Mesendoderm (in vitro differentiated cells): ENCODE measurements at regions not wholly inside any gene's neighbourhood (a gene's known extent, or its start where the extent isn't known, plus 50 kb on each side); places are given as distances from the start of the nearest gene placed in this dataset.

Experiments used
- DNase-seq: peaks from one replicate; pipeline ENCODE4 v3.0.0; 2013
- H2AK5ac ChIP-seq: 2 replicates; pipeline ENCODE4 v1.6.1; 2013; ENCODE audit warnings: low read length, inconsistent platforms
- H2BK120ac ChIP-seq: 2 replicates; pipeline ENCODE4 v1.6.1; 2013; ENCODE audit warnings: low read depth, mild to moderate bottlenecking, low read length, moderate library complexity, mixed read lengths
- H2BK15ac ChIP-seq: replicated peaks from 2 replicates; pipeline ENCODE4 v1.6.1; 2013; ENCODE audit warnings: low read depth, mild to moderate bottlenecking, moderate library complexity
- H2BK5ac ChIP-seq: 2 replicates; pipeline ENCODE4 v1.6.1; 2013; ENCODE audit warnings: low read length, inconsistent platforms
- H3K18ac ChIP-seq: 2 replicates; pipeline ENCODE4 v1.6.1; 2013; ENCODE audit warnings: mild to moderate bottlenecking, low read length, mixed read lengths
- H3K23ac ChIP-seq: one replicate; pipeline ENCODE4 v1.6.1; 2013; ENCODE audit warnings: low read length
- H3K27ac ChIP-seq: 2 replicates; pipeline ENCODE4 v1.5.1; 2013; ENCODE audit warnings: low read depth, mild to moderate bottlenecking, inconsistent platforms, low read length, moderate library complexity
- H3K27me3 ChIP-seq: 2 replicates; pipeline ENCODE4 v1.6.1; 2013; ENCODE audit warnings: low read length, control low read depth, mild to moderate bottlenecking, inconsistent platforms; ENCODE audit not compliant: insufficient read depth, poor library complexity
- H3K36me3 ChIP-seq: 2 replicates; pipeline ENCODE4 v1.6.1; 2013; ENCODE audit warnings: low read length, inconsistent platforms; ENCODE audit not compliant: control insufficient read depth, insufficient read depth
- H3K4ac ChIP-seq: one replicate; pipeline ENCODE4 v1.6.1; 2013; ENCODE audit warnings: low read depth, mild to moderate bottlenecking, low read length, moderate library complexity
- H3K4me1 ChIP-seq: 2 replicates; pipeline ENCODE4 v1.6.1; 2013; ENCODE audit warnings: low read depth, low read length, inconsistent platforms; ENCODE audit not compliant: control insufficient read depth
- H3K4me2 ChIP-seq: 2 replicates; pipeline ENCODE4 v1.6.1; 2013; ENCODE audit warnings: low read length
- H3K4me3 ChIP-seq: 2 replicates; pipeline ENCODE4 v1.5.1; 2013; ENCODE audit warnings: mild to moderate bottlenecking, low read length
- H3K56ac ChIP-seq: one replicate; pipeline ENCODE4 v1.6.1; 2013; ENCODE audit warnings: low read length
- H3K79me1 ChIP-seq: 2 replicates; pipeline ENCODE4 v1.6.1; 2013; ENCODE audit warnings: low read length, inconsistent platforms
- H3K79me2 ChIP-seq: 2 replicates; pipeline ENCODE4 v1.6.1; 2013; ENCODE audit warnings: mild to moderate bottlenecking, low read length; ENCODE audit not compliant: control insufficient read depth, insufficient read depth
- H3K9ac ChIP-seq: 2 replicates; pipeline ENCODE4 v1.6.1; 2013; ENCODE audit warnings: low read length, inconsistent platforms
- H4K5ac ChIP-seq: one replicate; pipeline ENCODE4 v1.6.1; 2013; ENCODE audit warnings: low read length
- H4K8ac ChIP-seq: one replicate; pipeline ENCODE4 v1.6.1; 2013; ENCODE audit warnings: low read depth, mild to moderate bottlenecking, control low read depth, low read length, moderate library complexity
- WGBS: extraction: QIAGEN DNeasy Blood & Tissue Kit; methylation state at CpG from one replicate; pipeline ENCODE4 v1.1.7; 2013; ENCODE audit warnings: low lambda C conversion rate, missing lambda C conversion rate; ENCODE audit not compliant: insufficient coverage; ENCODE audit errors: extremely low coverage; 5-methylcytosine and 5-hydroxymethylcytosine counted together

GRCh38 chrX:2147928-2148327, 352.8 kb downstream of the DHRSX start:
- H3K9ac ChIP-seq: no peak overlapping the region
- no peak for DNase-seq
- no CpG with 5 or more reads among the region's 3 CpGs for WGBS
- H2BK120ac ChIP-seq: no peak overlapping the region
- H3K23ac ChIP-seq: no peak overlapping the region
- H2BK5ac ChIP-seq: no peak overlapping the region
- no peaks in the 10 kb centered on the region for H3K27me3 ChIP-seq
- no peak overlapping the region for H3K27ac ChIP-seq
- peak overlapping the region; percentile 12 for H2BK15ac ChIP-seq
- H3K79me1 ChIP-seq: no peaks in the 10 kb centered on the region
- H3K36me3 ChIP-seq: no peaks in the 10 kb centered on the region
- H3K18ac ChIP-seq: no peak overlapping the region
- no peak overlapping the region for H3K4ac ChIP-seq
- H2AK5ac ChIP-seq: no peak overlapping the region
- no peak overlapping the region for H4K8ac ChIP-seq
- no peaks in the 10 kb centered on the region for H3K79me2 ChIP-seq
- H3K56ac ChIP-seq: no peak overlapping the region
- peaks cover 3% of the 10 kb centered on the region for H3K4me1 ChIP-seq
- no peak overlapping the region for H3K4me2 ChIP-seq
- H4K5ac ChIP-seq: no peak overlapping the region
- no peak overlapping the region for H3K4me3 ChIP-seq

GRCh38 chrX:2145692-2146367, 354.9 kb downstream of the DHRSX start:
- Histone ChIP-seq H3K27ac (no peak overlapping the region), H2AK5ac (no peak overlapping the region), H3K4me2 (no peak overlapping the region), H2BK5ac (no peak overlapping the region), H4K5ac (no peak overlapping the region), H3K27me3 (no peaks in the 10 kb centered on the region), H3K4me3 (no peak overlapping the region), H3K36me3 (no peaks in the 10 kb centered on the region), H3K56ac (no peak overlapping the region), H3K23ac (no peak overlapping the region), H4K8ac (no peak overlapping the region), H2BK15ac (no peak overlapping the region), H3K4ac (no peak overlapping the region), H3K18ac (no peak overlapping the region), H2BK120ac (no peak overlapping the region), H3K79me2 (no peaks in the 10 kb centered on the region), H3K4me1 (peaks cover 3% of the 10 kb centered on the region), H3K9ac (no peak overlapping the region), H3K79me1 (no peaks in the 10 kb centered on the region)
- no CpG with 5 or more reads among the region's 14 CpGs for WGBS
- DNase-seq: peak; percentile 27

- Histone ChIP-seq H3K4me3 (no peak overlapping the region), H3K23ac (no peak overlapping the region), H3K27me3 (no peaks in the 10 kb centered on the region), H3K4me2 (no peak overlapping the region), H2AK5ac (no peak overlapping the region), H3K9ac (no peak overlapping the region), H3K56ac (no peak overlapping the region), H3K4ac (no peak overlapping the region), H3K79me2 (no peaks in the 10 kb centered on the region), H3K79me1 (no peaks in the 10 kb centered on the region), H2BK15ac (no peak overlapping the region), H3K4me1 (no peaks in the 10 kb centered on the region), H2BK5ac (no peak overlapping the region), H3K18ac (no peak overlapping the region), H4K5ac (no peak overlapping the region), H2BK120ac (no peak overlapping the region), H3K36me3 (no peaks in the 10 kb centered on the region), H3K27ac (no peak overlapping the region), H4K8ac (no peak overlapping the region)
- 100% methylated on average over 3 of the region's 4 CpGs for WGBS
- no peak for DNase-seq
Observed at GRCh38 chrX:2137882-2138281, 362.9 kb downstream of the DHRSX start.

GRCh38 chrX:2136848-2137247, 363.9 kb downstream of the DHRSX start:
- Histone ChIP-seq H3K4me3 (no peak overlapping the region), H3K36me3 (no peaks in the 10 kb centered on the region), H3K4me1 (no peaks in the 10 kb centered on the region), H2BK15ac (no peak overlapping the region), H3K23ac (no peak overlapping the region), H3K4me2 (no peak overlapping the region), H2BK120ac (no peak overlapping the region), H3K27me3 (no peaks in the 10 kb centered on the region), H4K8ac (no peak overlapping the region), H3K4ac (no peak overlapping the region), H4K5ac (no peak overlapping the region), H2BK5ac (no peak overlapping the region), H3K79me2 (no peaks in the 10 kb centered on the region), H2AK5ac (no peak overlapping the region), H3K56ac (no peak overlapping the region), H3K27ac (no peak overlapping the region), H3K79me1 (no peaks in the 10 kb centered on the region), H3K9ac (no peak overlapping the region), H3K18ac (no peak overlapping the region)
- WGBS: 100% methylated on average over 2 of the region's 2 CpGs
- DNase-seq: no peak

GRCh38 chrX:2135421-2135820, 365.4 kb downstream of the DHRSX start:
- no peak overlapping the region for H2BK120ac ChIP-seq
- H4K8ac ChIP-seq: no peak overlapping the region
- no peak overlapping the region for H2AK5ac ChIP-seq
- H3K4me2 ChIP-seq: no peak overlapping the region
- no peak overlapping the region for H2BK5ac ChIP-seq
- H3K27ac ChIP-seq: no peak overlapping the region
- H3K23ac ChIP-seq: no peak overlapping the region
- H2BK15ac ChIP-seq: no peak overlapping the region
- WGBS: no CpG with 5 or more reads among the region's 6 CpGs
- DNase-seq: no peak
- H3K4ac ChIP-seq: no peak overlapping the region
- no peaks in the 10 kb centered on the region for H3K79me1 ChIP-seq
- H3K4me3 ChIP-seq: no peak overlapping the region
- no peak overlapping the region for H3K18ac ChIP-seq
- H3K79me2 ChIP-seq: no peaks in the 10 kb centered on the region
- H3K9ac ChIP-seq: no peak overlapping the region
- H3K56ac ChIP-seq: no peak overlapping the region
- no peak overlapping the region for H4K5ac ChIP-seq
- no peaks in the 10 kb centered on the region for H3K4me1 ChIP-seq
- H3K27me3 ChIP-seq: no peaks in the 10 kb centered on the region
- H3K36me3 ChIP-seq: no peaks in the 10 kb centered on the region

GRCh38 chrX:2134782-2135181, 366.0 kb downstream of the DHRSX start:
- Histone ChIP-seq H3K4me2 (no peak overlapping the region), H4K5ac (no peak overlapping the region), H2BK120ac (no peak overlapping the region), H3K27me3 (no peaks in the 10 kb centered on the region), H2AK5ac (no peak overlapping the region), H3K23ac (no peak overlapping the region), H3K4ac (no peak overlapping the region), H3K36me3 (no peaks in the 10 kb centered on the region), H3K9ac (no peak overlapping the region), H3K79me2 (no peaks in the 10 kb centered on the region), H3K27ac (no peak overlapping the region), H2BK15ac (no peak overlapping the region), H3K18ac (no peak overlapping the region), H3K4me3 (no peak overlapping the region), H3K79me1 (no peaks in the 10 kb centered on the region), H4K8ac (no peak overlapping the region), H3K56ac (no peak overlapping the region), H3K4me1 (no peaks in the 10 kb centered on the region), H2BK5ac (no peak overlapping the region)
- no peak for DNase-seq
- WGBS: no CpG with 5 or more reads among the region's 1 CpG
